HFFc6 (cell line): ENCODE measurements at regions not wholly inside any gene's neighbourhood (a gene's known extent, or its start where the extent isn't known, plus 50 kb on each side); places are given as distances from the start of the nearest gene placed in this dataset.

Experiments
- DNase-seq: peaks from one replicate; pipeline ENCODE4 v3.0.0-alpha.2; 2018
- H3K27ac Mint-ChIP-seq: 2 replicates; pipeline ENCODE4 v1.8.0; 2020; ENCODE audit warnings: mild to moderate bottlenecking, mixed read lengths
- H3K27me3 Mint-ChIP-seq: 2 replicates; pipeline ENCODE4 v1.8.0; 2021; ENCODE audit warnings: mild to moderate bottlenecking, moderate library complexity, mixed read lengths; ENCODE audit not compliant: insufficient read depth
- H3K36me3 Mint-ChIP-seq: 2 replicates; pipeline ENCODE4 v1.8.0; 2021; ENCODE audit warnings: low read depth, mixed read lengths
- H3K4me1 Mint-ChIP-seq: 2 replicates; pipeline ENCODE4 v1.8.0; 2020; ENCODE audit warnings: low read depth, mixed read lengths
- H3K4me3 Mint-ChIP-seq: 2 replicates; pipeline ENCODE4 v1.8.0; 2020; ENCODE audit warnings: mild to moderate bottlenecking, moderate library complexity, mixed read lengths
- H3K9me3 Mint-ChIP-seq: 2 replicates; pipeline ENCODE4 v1.8.0; 2020; ENCODE audit warnings: mild to moderate bottlenecking, mixed read lengths
- TF ChIP-seq, protein P1 (sequence below): fragments of 200-600 bp; sonication (generic); IDR thresholded peaks from 2 replicates; pipeline ENCODE4 v1.5.0; 2021; ENCODE audit warnings: antibody characterized with exemption, mild to moderate bottlenecking

DNA sequence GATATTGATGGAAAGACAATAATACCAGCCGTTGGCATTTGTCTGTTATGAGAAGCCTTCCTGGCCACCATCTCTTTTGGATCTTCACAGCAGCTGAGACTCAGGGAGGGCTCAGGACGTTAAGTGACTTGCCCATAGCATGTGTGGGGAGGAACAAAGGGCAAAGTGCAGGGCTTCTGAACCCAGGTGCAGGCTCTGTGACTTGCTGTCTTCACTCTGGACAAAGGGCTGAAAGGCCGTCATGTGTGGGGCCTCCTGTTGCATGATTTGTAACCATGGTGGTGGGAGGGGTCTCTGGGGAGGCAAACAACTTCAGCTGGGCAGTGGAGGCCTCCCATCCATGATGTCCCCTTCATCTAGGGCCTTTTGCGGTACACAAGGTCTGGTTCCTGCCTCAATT lies 65.5 kb upstream of the SIX2 start:
- Mint-ChIP-seq H3K27ac (no peak overlapping the region), H3K36me3 (no peaks in the 10 kb centered on the region), H3K9me3 (no peaks in the 10 kb centered on the region), H3K4me3 (no peak overlapping the region), H3K4me1 (no peaks in the 10 kb centered on the region), H3K27me3 (peaks cover 36% of the 10 kb centered on the region)
- no peak for DNase-seq
- TF ChIP-seq, protein P1, sequence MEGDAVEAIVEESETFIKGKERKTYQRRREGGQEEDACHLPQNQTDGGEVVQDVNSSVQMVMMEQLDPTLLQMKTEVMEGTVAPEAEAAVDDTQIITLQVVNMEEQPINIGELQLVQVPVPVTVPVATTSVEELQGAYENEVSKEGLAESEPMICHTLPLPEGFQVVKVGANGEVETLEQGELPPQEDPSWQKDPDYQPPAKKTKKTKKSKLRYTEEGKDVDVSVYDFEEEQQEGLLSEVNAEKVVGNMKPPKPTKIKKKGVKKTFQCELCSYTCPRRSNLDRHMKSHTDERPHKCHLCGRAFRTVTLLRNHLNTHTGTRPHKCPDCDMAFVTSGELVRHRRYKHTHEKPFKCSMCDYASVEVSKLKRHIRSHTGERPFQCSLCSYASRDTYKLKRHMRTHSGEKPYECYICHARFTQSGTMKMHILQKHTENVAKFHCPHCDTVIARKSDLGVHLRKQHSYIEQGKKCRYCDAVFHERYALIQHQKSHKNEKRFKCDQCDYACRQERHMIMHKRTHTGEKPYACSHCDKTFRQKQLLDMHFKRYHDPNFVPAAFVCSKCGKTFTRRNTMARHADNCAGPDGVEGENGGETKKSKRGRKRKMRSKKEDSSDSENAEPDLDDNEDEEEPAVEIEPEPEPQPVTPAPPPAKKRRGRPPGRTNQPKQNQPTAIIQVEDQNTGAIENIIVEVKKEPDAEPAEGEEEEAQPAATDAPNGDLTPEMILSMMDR, result no peak

- Mint-ChIP-seq H3K27me3 (peaks cover 49% of the 10 kb centered on the region), H3K27ac (no peak overlapping the region), H3K4me1 (peaks cover 7% of the 10 kb centered on the region), H3K9me3 (no peaks in the 10 kb centered on the region), H3K36me3 (no peaks in the 10 kb centered on the region), H3K4me3 (no peak overlapping the region)
- DNase-seq, result no peak
- TF ChIP-seq, protein P1, result no peak
Measured at GRCh38 chr2:45072862-45073237, 63.6 kb upstream of the SIX2 start.

GRCh38 chr2:45072064-45072861 lies 63.0 kb upstream of the SIX2 start:
- Mint-ChIP-seq H3K36me3 (no peaks in the 10 kb centered on the region), H3K27me3 (peaks cover 49% of the 10 kb centered on the region), H3K4me3 (no peak overlapping the region), H3K4me1 (peaks cover 7% of the 10 kb centered on the region), H3K9me3 (no peaks in the 10 kb centered on the region), H3K27ac (no peak overlapping the region)
- TF ChIP-seq, protein P1, result no peak
- DNase-seq, result no peak

- peaks cover 7% of the 10 kb centered on the region for H3K4me1 Mint-ChIP-seq
- H3K27me3 Mint-ChIP-seq, result peaks cover 49% of the 10 kb centered on the region
- no peaks in the 10 kb centered on the region for H3K9me3 Mint-ChIP-seq
- no peak for DNase-seq
- H3K4me3 Mint-ChIP-seq, result no peak overlapping the region
- TF ChIP-seq, protein P1, result no peak
- H3K36me3 Mint-ChIP-seq, result no peaks in the 10 kb centered on the region
- H3K27ac Mint-ChIP-seq, result no peak overlapping the region
Measured at GRCh38 chr2:45070113-45070652, 60.9 kb upstream of the SIX2 start.

DNA sequence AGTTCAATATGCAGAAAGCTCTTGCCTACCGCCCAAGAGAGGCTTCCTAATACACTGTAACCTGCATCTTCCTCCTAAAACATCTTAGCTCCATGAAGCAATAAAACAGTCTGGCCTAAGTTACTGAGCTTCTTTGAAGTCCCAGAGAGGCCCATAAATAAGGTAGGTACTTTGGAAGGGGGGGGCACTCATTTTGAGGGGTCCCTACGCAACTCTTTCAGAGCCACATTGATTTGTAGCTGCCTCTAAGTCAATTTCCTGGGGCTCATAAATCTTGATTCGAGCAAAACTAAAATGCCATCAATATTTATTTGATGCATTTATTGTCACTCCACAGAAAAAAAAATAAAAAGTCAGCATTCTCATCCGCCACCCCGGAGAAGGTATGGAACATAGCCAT lies 60.4 kb upstream of the SIX2 start:
- Mint-ChIP-seq H3K4me3 (no peak overlapping the region), H3K9me3 (no peaks in the 10 kb centered on the region), H3K4me1 (peaks cover 7% of the 10 kb centered on the region), H3K27me3 (peaks cover 49% of the 10 kb centered on the region), H3K36me3 (no peaks in the 10 kb centered on the region), H3K27ac (no peak overlapping the region)
- no peak for DNase-seq
- TF ChIP-seq, protein P1, result no peak
